ENCODE measurements at regions not wholly inside any gene's neighbourhood (a gene's known extent, or its start where the extent isn't known, plus 50 kb on each side); places are given as distances from the start of the nearest gene placed in this dataset.

GRCh38 chr1:217333939-217334338 is 297.0 kb downstream of the GPATCH2 start:
- Histone ChIP-seq H3K4me1 (replicated peaks) (no peaks in the 10 kb centered on the region), H3K36me3 (no peaks in the 10 kb centered on the region), H3K27me3 (replicated peaks; ENCODE audit: insufficient read depth) (no peaks in the 10 kb centered on the region), H3K27ac (no peak overlapping the region), H3K9me3 (no peaks in the 10 kb centered on the region), H3K4me3 (no peak overlapping the region)
- DNase-seq (ENCODE audit: low spot score): no peak
- intact Hi-C loops (cut with DNase I): loop anchor here (5.0 kb wide), 1 partner anchor 582 kb away; no protein-coding TSS in a partner anchor
- WGBS: 70% methylated on average over 6 of the region's 6 CpGs
- TF ChIP-seq POLR2AphosphoS5 (IDR thresholded peaks at IDR 0.05): no peak
- no peak for TF ChIP-seq CTCF (IDR thresholded peaks at IDR 0.05)
- no peak for TF ChIP-seq POLR2A (IDR thresholded peaks at IDR 0.05)

GRCh38 chr1:217332431-217333065 is 298.3 kb downstream of the GPATCH2 start:
- intact Hi-C loops (cut with DNase I): loop anchor here (5.0 kb wide), 1 partner anchor 580 kb away; no protein-coding TSS in a partner anchor
- no peaks in the 10 kb centered on the region for H3K36me3 ChIP-seq
- H3K27me3 ChIP-seq (replicated peaks; ENCODE audit: insufficient read depth): no peaks in the 10 kb centered on the region
- no peak overlapping the region for H3K4me3 ChIP-seq
- TF ChIP-seq CTCF (IDR thresholded peaks at IDR 0.05) (no peak), POLR2A (IDR thresholded peaks at IDR 0.05) (no peak), POLR2AphosphoS5 (IDR thresholded peaks at IDR 0.05) (no peak)
- 84% methylated on average over 4 of the region's 4 CpGs for WGBS
- no peaks in the 10 kb centered on the region for H3K4me1 ChIP-seq (replicated peaks)
- no peak for DNase-seq (ENCODE audit: low spot score)
- H3K27ac ChIP-seq: no peak overlapping the region
- no peaks in the 10 kb centered on the region for H3K9me3 ChIP-seq

GRCh38 chr1:217331698-217332097 is 299.2 kb downstream of the GPATCH2 start:
- TF ChIP-seq CTCF (IDR thresholded peaks at IDR 0.05) (no peak), POLR2A (IDR thresholded peaks at IDR 0.05) (no peak), POLR2AphosphoS5 (IDR thresholded peaks at IDR 0.05) (no peak)
- 47% methylated on average over 4 of the region's 4 CpGs for WGBS
- Histone ChIP-seq H3K4me3 (no peak overlapping the region), H3K27ac (no peak overlapping the region), H3K4me1 (replicated peaks) (no peaks in the 10 kb centered on the region), H3K9me3 (no peaks in the 10 kb centered on the region), H3K27me3 (replicated peaks; ENCODE audit: insufficient read depth) (no peaks in the 10 kb centered on the region), H3K36me3 (no peaks in the 10 kb centered on the region)
- DNase-seq (ENCODE audit: low spot score): no peak
- intact Hi-C loops (cut with DNase I): loop anchor here (5.0 kb wide), 1 partner anchor 579 kb away; no protein-coding TSS in a partner anchor

GRCh38 chr1:217327901-217328300 is 303.0 kb downstream of the GPATCH2 start:
- intact Hi-C loops (cut with DNase I): no loop called here
- H3K27ac ChIP-seq: no peak overlapping the region
- DNase-seq (ENCODE audit: low spot score): no peak
- H3K36me3 ChIP-seq: no peaks in the 10 kb centered on the region
- no peaks in the 10 kb centered on the region for H3K9me3 ChIP-seq
- WGBS: 92% methylated on average over 3 of the region's 3 CpGs
- H3K4me3 ChIP-seq: no peak overlapping the region
- H3K4me1 ChIP-seq (replicated peaks): no peaks in the 10 kb centered on the region
- TF ChIP-seq POLR2AphosphoS5 (IDR thresholded peaks at IDR 0.05) (no peak), CTCF (IDR thresholded peaks at IDR 0.05) (no peak), POLR2A (IDR thresholded peaks at IDR 0.05) (no peak)
- no peaks in the 10 kb centered on the region for H3K27me3 ChIP-seq (replicated peaks; ENCODE audit: insufficient read depth)

- no peaks in the 10 kb centered on the region for H3K9me3 ChIP-seq
- no peaks in the 10 kb centered on the region for H3K4me1 ChIP-seq (replicated peaks)
- no peaks in the 10 kb centered on the region for H3K36me3 ChIP-seq
- 71% methylated on average over 2 of the region's 2 CpGs for WGBS
- no peak for TF ChIP-seq POLR2AphosphoS5 (IDR thresholded peaks at IDR 0.05)
- no peak overlapping the region for H3K27ac ChIP-seq
- no peak overlapping the region for H3K4me3 ChIP-seq
- no peak for DNase-seq (ENCODE audit: low spot score)
- H3K27me3 ChIP-seq (replicated peaks; ENCODE audit: insufficient read depth): no peaks in the 10 kb centered on the region
- intact Hi-C loops (cut with DNase I): no loop called here
Observed at GRCh38 chr1:217322834-217323233, 308.1 kb downstream of the GPATCH2 start.

Measured in prostate gland (tissue), 2 donors.